ENCODE measurements at regions not wholly inside any gene's neighbourhood (a gene's known extent, or its start where the extent isn't known, plus 50 kb on each side); places are given as distances from the start of the nearest gene placed in this dataset.

GRCh38 chr5:99070362-99070761 is 141.6 kb upstream of the CHD1 start:
- Histone ChIP-seq H3K79me2 (ENCODE audit: control insufficient read depth, insufficient read depth, low read length, poor library complexity) (no peaks in the 10 kb centered on the region), H3K4me1 (ENCODE audit: control insufficient read depth in 1 of 2, insufficient read depth in 2 of 2, low read length in 2 of 2) (no peaks in the 10 kb centered on the region), H2BK120ac (ENCODE audit: insufficient read depth, low read length, poor library complexity) (no peak overlapping the region), H3K23ac (ENCODE audit: low read length) (no peak overlapping the region), H3K4me2 (ENCODE audit: low read length) (no peak overlapping the region), H3K18ac (ENCODE audit: low read length) (no peak overlapping the region), H3K36me3 (ENCODE audit: control insufficient read depth in 1 of 2, insufficient read depth in 2 of 2, low read length in 2 of 2) (no peaks in the 10 kb centered on the region), H3K27ac (ENCODE audit: low read depth, low read length) (no peak overlapping the region), H3K4me3 (ENCODE audit: low read depth, low read length) (no peak overlapping the region), H2BK12ac (ENCODE audit: low read length) (no peak overlapping the region), H2AK5ac (ENCODE audit: low read length) (no peak overlapping the region), H3K4ac (ENCODE audit: low read depth, low read length) (no peak overlapping the region), H3K27me3 (ENCODE audit: insufficient read depth, low read length) (no peaks in the 10 kb centered on the region), H4K8ac (ENCODE audit: low read depth, low read length) (no peak overlapping the region), H3K9me3 (ENCODE audit: insufficient read depth, low read depth, low read length) (no peaks in the 10 kb centered on the region), H3K79me1 (ENCODE audit: low read length) (no peaks in the 10 kb centered on the region), H3K9ac (ENCODE audit: low read length) (no peak overlapping the region), H4K12ac (ENCODE audit: low read depth, low read length) (no peak overlapping the region), H2BK5ac (ENCODE audit: low read depth, low read length, poor library complexity) (no peak overlapping the region), H4K91ac (ENCODE audit: low read depth, low read length) (no peak overlapping the region), H2AFZ (ENCODE audit: insufficient read depth, low read length, poor library complexity) (no peak overlapping the region), H3K14ac (ENCODE audit: low read length) (no peak overlapping the region)
- WGBS (ENCODE audit: extremely low coverage, insufficient coverage, insufficient read length) = no CpG with 5 or more reads among the region's 4 CpGs
- no peak for DNase-seq

GRCh38 chr5:99068944-99069650 is 140.3 kb upstream of the CHD1 start:
- Histone ChIP-seq H2BK12ac (ENCODE audit: low read length) (no peak overlapping the region), H3K79me2 (ENCODE audit: control insufficient read depth, insufficient read depth, low read length, poor library complexity) (no peaks in the 10 kb centered on the region), H3K4me3 (ENCODE audit: low read depth, low read length) (no peak overlapping the region), H4K91ac (ENCODE audit: low read depth, low read length) (no peak overlapping the region), H3K4me1 (ENCODE audit: control insufficient read depth in 1 of 2, insufficient read depth in 2 of 2, low read length in 2 of 2) (no peaks in the 10 kb centered on the region), H3K4ac (ENCODE audit: low read depth, low read length) (no peak overlapping the region), H4K12ac (ENCODE audit: low read depth, low read length) (no peak overlapping the region), H3K27me3 (ENCODE audit: insufficient read depth, low read length) (no peaks in the 10 kb centered on the region), H3K18ac (ENCODE audit: low read length) (no peak overlapping the region), H2AK5ac (ENCODE audit: low read length) (no peak overlapping the region), H3K14ac (ENCODE audit: low read length) (no peak overlapping the region), H4K8ac (ENCODE audit: low read depth, low read length) (no peak overlapping the region), H3K36me3 (ENCODE audit: control insufficient read depth in 1 of 2, insufficient read depth in 2 of 2, low read length in 2 of 2) (no peaks in the 10 kb centered on the region), H3K9ac (ENCODE audit: low read length) (no peak overlapping the region), H2AFZ (ENCODE audit: insufficient read depth, low read length, poor library complexity) (no peak overlapping the region), H3K27ac (ENCODE audit: low read depth, low read length) (no peak overlapping the region), H3K9me3 (ENCODE audit: insufficient read depth, low read depth, low read length) (no peaks in the 10 kb centered on the region), H2BK5ac (ENCODE audit: low read depth, low read length, poor library complexity) (no peak overlapping the region), H3K4me2 (ENCODE audit: low read length) (no peak overlapping the region), H3K79me1 (ENCODE audit: low read length) (no peaks in the 10 kb centered on the region), H3K23ac (ENCODE audit: low read length) (no peak overlapping the region), H2BK120ac (ENCODE audit: insufficient read depth, low read length, poor library complexity) (no peak overlapping the region)
- DNase-seq = no peak
- no CpG with 5 or more reads among the region's 5 CpGs for WGBS (ENCODE audit: extremely low coverage, insufficient coverage, insufficient read length)

DNA sequence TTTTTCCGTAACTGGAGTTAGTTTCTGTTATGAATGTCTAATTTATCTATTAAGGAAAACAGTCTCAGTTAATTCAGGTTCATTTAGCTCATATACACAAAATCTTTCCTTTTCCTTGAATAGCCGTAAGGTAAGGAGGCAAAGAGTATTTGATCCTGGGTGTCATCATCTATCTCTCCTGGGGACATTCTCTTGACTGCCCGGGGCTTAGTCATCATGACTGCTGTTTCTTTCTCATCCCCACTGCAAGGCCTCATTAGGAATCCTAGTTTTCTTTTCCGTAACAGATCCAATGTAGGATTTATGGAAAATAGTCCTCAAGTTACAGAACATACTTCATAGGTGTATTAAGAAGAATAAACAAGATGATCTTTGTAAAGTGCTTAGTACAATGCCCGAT is 134.9 kb upstream of the CHD1 start:
- Histone ChIP-seq H3K4me3 (ENCODE audit: low read depth, low read length) (no peak overlapping the region), H3K23ac (ENCODE audit: low read length) (no peak overlapping the region), H3K4ac (ENCODE audit: low read depth, low read length) (no peak overlapping the region), H3K79me1 (ENCODE audit: low read length) (no peaks in the 10 kb centered on the region), H3K14ac (ENCODE audit: low read length) (no peak overlapping the region), H2AFZ (ENCODE audit: insufficient read depth, low read length, poor library complexity) (no peak overlapping the region), H4K91ac (ENCODE audit: low read depth, low read length) (no peak overlapping the region), H3K9ac (ENCODE audit: low read length) (no peak overlapping the region), H4K12ac (ENCODE audit: low read depth, low read length) (no peak overlapping the region), H3K4me1 (ENCODE audit: control insufficient read depth in 1 of 2, insufficient read depth in 2 of 2, low read length in 2 of 2) (peaks cover 0 to 2% of the 10 kb centered on the region in 2 experiments), H3K4me2 (ENCODE audit: low read length) (no peak overlapping the region), H3K27me3 (ENCODE audit: insufficient read depth, low read length) (no peaks in the 10 kb centered on the region), H3K79me2 (ENCODE audit: control insufficient read depth, insufficient read depth, low read length, poor library complexity) (no peaks in the 10 kb centered on the region), H3K18ac (ENCODE audit: low read length) (no peak overlapping the region), H2BK120ac (ENCODE audit: insufficient read depth, low read length, poor library complexity) (no peak overlapping the region), H3K27ac (ENCODE audit: low read depth, low read length) (no peak overlapping the region), H2AK5ac (ENCODE audit: low read length) (no peak overlapping the region), H2BK5ac (ENCODE audit: low read depth, low read length, poor library complexity) (no peak overlapping the region), H3K36me3 (ENCODE audit: control insufficient read depth in 1 of 2, insufficient read depth in 2 of 2, low read length in 2 of 2) (no peaks in the 10 kb centered on the region), H4K8ac (ENCODE audit: low read depth, low read length) (no peak overlapping the region), H3K9me3 (ENCODE audit: insufficient read depth, low read depth, low read length) (no peaks in the 10 kb centered on the region), H2BK12ac (ENCODE audit: low read length) (no peak overlapping the region)
- WGBS (ENCODE audit: extremely low coverage, insufficient coverage, insufficient read length) = no CpG with 5 or more reads among the region's 5 CpGs
- peak; percentile 20 to 62 for DNase-seq

GRCh38 chr5:99061711-99062110 is 132.9 kb upstream of the CHD1 start:
- Histone ChIP-seq H3K4me2 (ENCODE audit: low read length) (no peak overlapping the region), H2AFZ (ENCODE audit: insufficient read depth, low read length, poor library complexity) (no peak overlapping the region), H2BK12ac (ENCODE audit: low read length) (no peak overlapping the region), H2AK5ac (ENCODE audit: low read length) (no peak overlapping the region), H3K9me3 (ENCODE audit: insufficient read depth, low read depth, low read length) (no peaks in the 10 kb centered on the region), H3K4ac (ENCODE audit: low read depth, low read length) (no peak overlapping the region), H3K4me3 (ENCODE audit: low read depth, low read length) (no peak overlapping the region), H3K14ac (ENCODE audit: low read length) (no peak overlapping the region), H3K4me1 (ENCODE audit: control insufficient read depth in 1 of 2, insufficient read depth in 2 of 2, low read length in 2 of 2) (peaks cover 0 to 2% of the 10 kb centered on the region in 2 experiments), H2BK120ac (ENCODE audit: insufficient read depth, low read length, poor library complexity) (no peak overlapping the region), H3K27ac (ENCODE audit: low read depth, low read length) (no peak overlapping the region), H3K27me3 (ENCODE audit: insufficient read depth, low read length) (no peaks in the 10 kb centered on the region), H3K79me1 (ENCODE audit: low read length) (no peaks in the 10 kb centered on the region), H4K91ac (ENCODE audit: low read depth, low read length) (no peak overlapping the region), H3K9ac (ENCODE audit: low read length) (no peak overlapping the region), H2BK5ac (ENCODE audit: low read depth, low read length, poor library complexity) (no peak overlapping the region), H3K36me3 (ENCODE audit: control insufficient read depth in 1 of 2, insufficient read depth in 2 of 2, low read length in 2 of 2) (no peaks in the 10 kb centered on the region), H3K18ac (ENCODE audit: low read length) (no peak overlapping the region), H4K12ac (ENCODE audit: low read depth, low read length) (no peak overlapping the region), H3K23ac (ENCODE audit: low read length) (no peak overlapping the region), H3K79me2 (ENCODE audit: control insufficient read depth, insufficient read depth, low read length, poor library complexity) (no peaks in the 10 kb centered on the region), H4K8ac (ENCODE audit: low read depth, low read length) (no peak overlapping the region)
- DNase-seq = peak; percentile 63 to 91
- no CpG with 5 or more reads among the region's 2 CpGs for WGBS (ENCODE audit: extremely low coverage, insufficient coverage, insufficient read length)
